ENCODE measurements at regions not wholly inside any gene's neighbourhood (a gene's known extent, or its start where the extent isn't known, plus 50 kb on each side); places are given as distances from the start of the nearest gene placed in this dataset.
A peak's percentile ranks its signal among the peaks of the same experiment; 100 is the strongest.

DNA sequence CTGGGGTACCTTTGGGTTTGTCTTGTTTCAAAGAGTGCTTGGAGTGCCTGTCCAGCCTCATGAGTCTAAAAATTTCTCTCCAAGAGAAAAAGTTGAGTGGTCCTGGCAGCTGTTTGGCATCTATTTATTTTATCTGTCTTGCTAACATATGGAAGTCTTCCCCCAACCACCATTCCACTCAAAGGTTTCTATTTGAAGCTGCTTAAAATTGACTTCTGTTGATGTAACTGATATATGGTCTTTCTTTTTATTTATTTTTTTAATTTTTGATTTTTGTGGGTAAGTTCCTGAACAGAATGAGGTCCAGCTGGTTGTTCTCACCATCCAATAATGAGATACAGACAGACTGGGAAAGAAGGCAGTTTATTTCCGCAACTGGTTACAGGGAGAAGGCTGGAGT is 178.7 kb upstream of the SGCD start:
- Histone ChIP-seq H3K4me1 (ENCODE audit: low read depth) (no peaks in the 10 kb centered on the region), H3K36me3 (ENCODE audit: low read depth) (no peaks in the 10 kb centered on the region), H3K9me3 (no peaks in the 10 kb centered on the region), H3K4me3 (no peak overlapping the region)
- DNase-seq (no peak), ATAC-seq (no peak)
- intact Hi-C loops (cut with DNase I, micrococcal nuclease) = no loop called here
- TF ChIP-seq, protein P1, sequence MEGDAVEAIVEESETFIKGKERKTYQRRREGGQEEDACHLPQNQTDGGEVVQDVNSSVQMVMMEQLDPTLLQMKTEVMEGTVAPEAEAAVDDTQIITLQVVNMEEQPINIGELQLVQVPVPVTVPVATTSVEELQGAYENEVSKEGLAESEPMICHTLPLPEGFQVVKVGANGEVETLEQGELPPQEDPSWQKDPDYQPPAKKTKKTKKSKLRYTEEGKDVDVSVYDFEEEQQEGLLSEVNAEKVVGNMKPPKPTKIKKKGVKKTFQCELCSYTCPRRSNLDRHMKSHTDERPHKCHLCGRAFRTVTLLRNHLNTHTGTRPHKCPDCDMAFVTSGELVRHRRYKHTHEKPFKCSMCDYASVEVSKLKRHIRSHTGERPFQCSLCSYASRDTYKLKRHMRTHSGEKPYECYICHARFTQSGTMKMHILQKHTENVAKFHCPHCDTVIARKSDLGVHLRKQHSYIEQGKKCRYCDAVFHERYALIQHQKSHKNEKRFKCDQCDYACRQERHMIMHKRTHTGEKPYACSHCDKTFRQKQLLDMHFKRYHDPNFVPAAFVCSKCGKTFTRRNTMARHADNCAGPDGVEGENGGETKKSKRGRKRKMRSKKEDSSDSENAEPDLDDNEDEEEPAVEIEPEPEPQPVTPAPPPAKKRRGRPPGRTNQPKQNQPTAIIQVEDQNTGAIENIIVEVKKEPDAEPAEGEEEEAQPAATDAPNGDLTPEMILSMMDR (IDR thresholded peaks at IDR 0.05) = no peak

DNA sequence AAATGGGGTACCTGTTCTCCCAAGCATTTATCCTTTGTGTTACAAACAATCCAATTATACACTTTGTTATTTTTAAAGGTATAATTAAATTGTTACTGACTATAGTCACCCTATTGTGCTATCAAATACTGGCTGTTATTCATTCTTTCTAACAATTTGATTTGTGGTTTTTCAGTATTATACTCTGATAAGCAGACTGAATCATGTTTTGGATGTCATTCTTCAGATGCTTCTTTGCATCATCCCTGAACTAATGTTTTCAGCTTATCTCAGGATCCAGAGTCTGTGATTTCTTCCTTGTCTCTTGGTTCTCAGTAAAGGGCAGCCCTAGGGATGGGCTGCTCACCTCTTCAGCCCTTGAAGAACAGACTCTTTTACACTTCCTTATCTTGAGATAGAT is 177.8 kb upstream of the SGCD start:
- Histone ChIP-seq H3K9me3 (no peaks in the 10 kb centered on the region), H3K4me3 (no peak overlapping the region), H3K36me3 (ENCODE audit: low read depth) (no peaks in the 10 kb centered on the region), H3K4me1 (ENCODE audit: low read depth) (no peaks in the 10 kb centered on the region)
- intact Hi-C loops (cut with DNase I, micrococcal nuclease) = no loop called here
- no peak for ATAC-seq
- no peak for DNase-seq
- TF ChIP-seq, protein P1 (IDR thresholded peaks at IDR 0.05) = no peak

GRCh38 chr5:156153602-156154001 is 173.4 kb upstream of the SGCD start:
- Histone ChIP-seq H3K9me3 (no peaks in the 10 kb centered on the region), H3K4me3 (no peak overlapping the region), H3K4me1 (ENCODE audit: low read depth) (no peaks in the 10 kb centered on the region), H3K36me3 (ENCODE audit: low read depth) (no peaks in the 10 kb centered on the region)
- ATAC-seq (no peak), DNase-seq (no peak)
- TF ChIP-seq, protein P1 (IDR thresholded peaks at IDR 0.05) = no peak
- intact Hi-C loops (cut with DNase I, micrococcal nuclease) = no loop called here

- DNase-seq (no peak), ATAC-seq (no peak)
- Histone ChIP-seq H3K4me1 (ENCODE audit: low read depth) (no peaks in the 10 kb centered on the region), H3K36me3 (ENCODE audit: low read depth) (no peaks in the 10 kb centered on the region), H3K9me3 (no peaks in the 10 kb centered on the region), H3K4me3 (no peak overlapping the region)
- intact Hi-C loops (cut with DNase I, micrococcal nuclease) = no loop called here
- TF ChIP-seq, protein P1 (IDR thresholded peaks at IDR 0.05) = no peak
Observed at GRCh38 chr5:156154757-156155156, 172.2 kb upstream of the SGCD start.

GRCh38 chr5:156155598-156155997 is 171.4 kb upstream of the SGCD start:
- H3K36me3 ChIP-seq (ENCODE audit: low read depth) = no peaks in the 10 kb centered on the region
- no peaks in the 10 kb centered on the region for H3K4me1 ChIP-seq (ENCODE audit: low read depth)
- DNase-seq = peak in 1 of 3 donors; percentile 66
- no peaks in the 10 kb centered on the region for H3K9me3 ChIP-seq
- TF ChIP-seq, protein P1 (IDR thresholded peaks at IDR 0.05) = no peak
- peak; percentile 67 for ATAC-seq
- intact Hi-C loops (cut with DNase I, micrococcal nuclease) = no loop called here
- no peak overlapping the region for H3K4me3 ChIP-seq

DNA sequence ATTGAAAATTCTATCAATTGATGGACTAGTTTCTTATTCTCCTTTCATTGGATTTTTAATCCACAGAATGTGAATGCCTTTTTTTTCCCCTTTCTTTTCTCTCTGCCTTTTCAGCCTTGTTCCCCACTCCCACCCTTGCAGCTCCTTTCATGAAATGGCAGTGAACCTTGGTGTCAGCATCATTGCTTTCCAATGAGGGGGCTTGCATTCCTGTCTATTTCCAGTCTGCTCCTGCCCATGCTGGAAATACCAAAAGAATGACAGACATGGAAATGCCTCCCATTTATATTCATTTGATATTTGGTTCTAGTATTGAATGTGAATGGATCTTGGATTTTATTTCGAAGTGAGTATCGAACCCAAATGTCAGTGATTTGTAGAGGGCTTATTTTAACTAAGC is 162.7 kb upstream of the SGCD start:
- Histone ChIP-seq H3K4me1 (ENCODE audit: low read depth) (no peaks in the 10 kb centered on the region), H3K9me3 (no peaks in the 10 kb centered on the region), H3K4me3 (no peak overlapping the region), H3K36me3 (ENCODE audit: low read depth) (no peaks in the 10 kb centered on the region)
- ATAC-seq = no peak
- no peak for DNase-seq
- TF ChIP-seq, protein P1 (IDR thresholded peaks at IDR 0.05) = no peak
- intact Hi-C loops (cut with DNase I, micrococcal nuclease) = no loop called here

Data from mucosa of descending colon (tissue), 3 donors.